B cell (primary cell): ENCODE measurements at regions not wholly inside any gene's neighbourhood (a gene's known extent, or its start where the extent isn't known, plus 50 kb on each side); places are given as distances from the start of the nearest gene placed in this dataset.

ENCODE experiments used
- ATAC-seq: fragments of 200-7000 bp; cut with Tn5 transposase; one replicate; pipeline ENCODE4 v1.10.0; 2021; ENCODE audit warnings: low read depth, mild to moderate bottlenecking, moderate number of reproducible peaks, moderate library complexity
- CTCF ChIA-PET: fragments of 350-600 bp; sonication (Branson Sonifier 250); formaldehyde crosslinking; loops from one replicate; lab custom pipeline; 2021; ENCODE audit warnings: antibody characterized with exemption, inconsistent platforms; lab: Charles Lee
- POLR2A ChIA-PET: fragments of 350-600 bp; sonication (Branson Sonifier 250); formaldehyde crosslinking; loops from one replicate; lab custom pipeline; 2021; ENCODE audit warnings: antibody characterized with exemption; lab: Charles Lee
- DNase-seq: peaks from one replicate; pipeline ENCODE4 v3.0.0; 2013
- H2AFZ ChIP-seq: 2 replicates; pipeline ENCODE4 v1.6.1; 2012; ENCODE audit warnings: mild to moderate bottlenecking, low read depth, low read length; ENCODE audit not compliant: insufficient read depth, poor library complexity, severe bottlenecking
- H3K27ac ChIP-seq, 2 donors: 1 replicate in 1 of 2; 2 replicates in 1 of 2; pipeline ENCODE4 v1.5.1; 2012 to 2013; ENCODE audit warnings: low read length in 2 of 2, mild to moderate bottlenecking in 2 of 2, moderate library complexity in 1 of 2
- H3K27me3 ChIP-seq, 4 experiments: fragments of 200-600 bp in 1 of 4; sonication (generic) in 1 of 4; replicated peaks in 1 of 4; 1 replicate in 2 of 4; 2 replicates in 2 of 4; pipeline versions ENCODE4 v1.6.1 to v1.7.0; 2013 to 2016; ENCODE audit warnings: low read length in 3 of 4, mild to moderate bottlenecking in 2 of 4, mixed read lengths in 1 of 4, moderate library complexity in 1 of 4; ENCODE audit not compliant: insufficient read depth in 4 of 4, control insufficient read depth in 3 of 4; ENCODE audit errors: control extremely low read depth in 1 of 4
- H3K36me3 ChIP-seq, 2 experiments: replicated peaks in 1 of 2; 1 replicate in 1 of 2; 2 replicates in 1 of 2; pipeline versions ENCODE4 v1.6.1 to v1.7.1; 2013; ENCODE audit warnings: low read length in 1 of 2; ENCODE audit not compliant: insufficient read depth in 2 of 2, control insufficient read depth in 1 of 2; ENCODE audit errors: control extremely low read depth in 1 of 2, extremely low read depth in 1 of 2
- H3K4me1 ChIP-seq, 2 donors: fragments of 200-600 bp in 1 of 2; sonication (generic) in 1 of 2; 1 replicate in 1 of 2; 2 replicates in 1 of 2; pipeline versions ENCODE4 v1.5.1 to v1.6.1; 2013 to 2017; ENCODE audit warnings: low read length in 2 of 2; ENCODE audit not compliant: control insufficient read depth in 2 of 2, insufficient read depth in 2 of 2
- H3K4me2 ChIP-seq: replicated peaks from 2 replicates; pipeline ENCODE3; 2012; ENCODE audit warnings: mild to moderate bottlenecking, low read depth, low read length; ENCODE audit not compliant: poor library complexity, severe bottlenecking
- H3K4me3 ChIP-seq, 5 experiments: fragments of 200-600 bp in 1 of 5; sonication (generic) in 1 of 5; 1 replicate in 3 of 5; 2 replicates in 2 of 5; pipeline versions ENCODE4 v1.5.1 to v1.7.0; 2011 to 2016; ENCODE audit warnings: low read length in 4 of 5, mild to moderate bottlenecking in 4 of 5, low read depth in 2 of 5, control low read depth in 1 of 5, moderate library complexity in 1 of 5; ENCODE audit not compliant: insufficient read depth in 1 of 5; ENCODE audit errors: control extremely low read depth in 1 of 5, extremely low read depth in 1 of 5
- H3K79me2 ChIP-seq: fragments of 200-600 bp; sonication (generic); one replicate; pipeline ENCODE4 v1.6.0; 2016; ENCODE audit warnings: low read length; ENCODE audit not compliant: control insufficient read depth, insufficient read depth
- H3K9ac ChIP-seq: fragments of 200-600 bp; sonication (generic); 2 replicates; pipeline ENCODE4 v1.6.1; 2017; ENCODE audit warnings: mild to moderate bottlenecking, low read length, moderate library complexity
- H3K9me3 ChIP-seq, 3 donors: one replicate each; pipeline versions ENCODE4 v1.6.1 to v1.7.1; 2013; ENCODE audit warnings: low read length in 2 of 3; ENCODE audit not compliant: control insufficient read depth in 2 of 3, insufficient read depth in 1 of 3; ENCODE audit errors: control extremely low read depth in 1 of 3
- H4K20me1 ChIP-seq: 2 replicates; pipeline ENCODE4 v1.6.0; 2012; ENCODE audit warnings: mild to moderate bottlenecking, low read length; ENCODE audit not compliant: insufficient read depth, control insufficient read depth, poor library complexity, severe bottlenecking
- H3K27ac Mint-ChIP-seq: one replicate; pipeline ENCODE4 v1.8.0; 2021; ENCODE audit warnings: mixed read lengths
- H3K27me3 Mint-ChIP-seq: one replicate; pipeline ENCODE4 v1.8.0; 2021; ENCODE audit warnings: mixed read lengths
- H3K4me1 Mint-ChIP-seq: one replicate; pipeline ENCODE4 v1.8.0; 2021; ENCODE audit warnings: mixed read lengths
- H3K4me3 Mint-ChIP-seq: one replicate; pipeline ENCODE4 v1.8.0; 2021; ENCODE audit warnings: mixed read lengths
- H3K9me3 Mint-ChIP-seq: one replicate; pipeline ENCODE4 v1.8.0; 2022; ENCODE audit warnings: mixed read lengths; ENCODE audit not compliant: insufficient read depth
- EZH2 ChIP-seq: IDR thresholded peaks from 2 replicates; pipeline ENCODE4 v1.6.1; 2012; ENCODE audit warnings: borderline replicate concordance, low read depth, mild to moderate bottlenecking, moderate library complexity, low read length; ENCODE audit not compliant: insufficient read depth, poor library complexity, severe bottlenecking
- WGBS: methylation state at CpG from one replicate; pipeline ENCODE4 v1.1.5; 2013; ENCODE audit warnings: missing lambda C conversion rate; ENCODE audit not compliant: insufficient coverage; 5-methylcytosine and 5-hydroxymethylcytosine counted together
- intact Hi-C: fragments of 100-400 bp; cut with micrococcal nuclease; formaldehyde crosslinking; loops from one replicate; pipeline ENCODE4 v1.10.0; 2022
- TF ChIP-seq, protein P1 (sequence below): fragments of 200-600 bp; IDR thresholded peaks from one replicate; pipeline ENCODE4 v1.8.0; 2022; ENCODE audit warnings: antibody characterized with exemption, mild to moderate bottlenecking

DNA sequence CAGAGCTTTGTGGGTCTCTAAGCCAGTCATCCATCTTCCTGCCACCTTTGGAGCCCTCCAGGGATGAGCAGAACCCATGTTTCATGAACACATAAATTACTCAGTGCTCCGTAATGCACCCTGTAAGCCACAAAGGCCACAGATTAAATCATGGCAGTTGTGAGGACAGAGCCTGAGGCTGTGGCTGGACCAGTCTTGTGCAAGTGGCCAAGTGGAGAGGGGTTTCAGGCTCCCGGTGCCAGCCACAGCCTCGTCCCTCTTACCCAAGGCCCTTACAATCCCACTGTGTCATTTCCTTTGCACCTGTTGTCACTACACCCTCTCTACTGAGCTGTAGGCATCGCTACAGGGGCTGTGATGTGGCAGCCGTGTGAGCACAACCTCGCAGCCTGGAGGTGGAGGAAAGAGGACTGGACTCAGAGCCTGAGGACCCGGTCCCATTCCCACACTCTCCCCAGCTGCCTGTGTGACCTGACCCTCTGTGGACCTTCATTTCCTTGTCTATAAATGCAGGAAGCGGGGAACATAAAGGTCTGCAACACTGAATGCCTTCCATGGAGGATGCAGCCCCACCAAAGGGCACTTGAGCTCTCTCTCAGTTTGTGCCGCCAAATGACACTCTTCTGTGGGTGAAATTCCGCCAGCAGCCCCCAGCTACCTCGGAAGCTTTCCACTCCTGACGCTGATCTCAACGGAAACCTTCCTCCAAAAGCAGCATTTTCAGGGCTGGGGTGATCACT is 792.0 kb downstream of the UQCRFS1 start:
- ATAC-seq, result no peak
- Histone ChIP-seq H3K79me2 (no peaks in the 10 kb centered on the region), H3K4me1 (no peaks in the 10 kb centered on the region), H3K4me2 (no peak overlapping the region), H2AFZ (no peak overlapping the region), H3K4me3 (no peak overlapping the region), H3K36me3 (no peaks in the 10 kb centered on the region), H4K20me1 (no peaks in the 10 kb centered on the region), H3K27me3 (no peaks in the 10 kb centered on the region), H3K9ac (no peak overlapping the region), H3K9me3 (peaks cover 0 to 24% (median 0%) of the 10 kb centered on the region in 3 donors), H3K27ac (no peak overlapping the region)
- H3K4me1 Mint-ChIP-seq, result no peaks in the 10 kb centered on the region
- peaks cover 2% of the 10 kb centered on the region for H3K9me3 Mint-ChIP-seq
- no peak overlapping the region for H3K4me3 Mint-ChIP-seq
- TF ChIP-seq EZH2, result no peak
- TF ChIP-seq, protein P1, sequence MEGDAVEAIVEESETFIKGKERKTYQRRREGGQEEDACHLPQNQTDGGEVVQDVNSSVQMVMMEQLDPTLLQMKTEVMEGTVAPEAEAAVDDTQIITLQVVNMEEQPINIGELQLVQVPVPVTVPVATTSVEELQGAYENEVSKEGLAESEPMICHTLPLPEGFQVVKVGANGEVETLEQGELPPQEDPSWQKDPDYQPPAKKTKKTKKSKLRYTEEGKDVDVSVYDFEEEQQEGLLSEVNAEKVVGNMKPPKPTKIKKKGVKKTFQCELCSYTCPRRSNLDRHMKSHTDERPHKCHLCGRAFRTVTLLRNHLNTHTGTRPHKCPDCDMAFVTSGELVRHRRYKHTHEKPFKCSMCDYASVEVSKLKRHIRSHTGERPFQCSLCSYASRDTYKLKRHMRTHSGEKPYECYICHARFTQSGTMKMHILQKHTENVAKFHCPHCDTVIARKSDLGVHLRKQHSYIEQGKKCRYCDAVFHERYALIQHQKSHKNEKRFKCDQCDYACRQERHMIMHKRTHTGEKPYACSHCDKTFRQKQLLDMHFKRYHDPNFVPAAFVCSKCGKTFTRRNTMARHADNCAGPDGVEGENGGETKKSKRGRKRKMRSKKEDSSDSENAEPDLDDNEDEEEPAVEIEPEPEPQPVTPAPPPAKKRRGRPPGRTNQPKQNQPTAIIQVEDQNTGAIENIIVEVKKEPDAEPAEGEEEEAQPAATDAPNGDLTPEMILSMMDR, result no peak
- H3K27ac Mint-ChIP-seq, result no peak overlapping the region
- no peaks in the 10 kb centered on the region for H3K27me3 Mint-ChIP-seq
- CTCF ChIA-PET, result no interaction called here
- DNase-seq, result no peak
- 71% methylated on average over 9 of the region's 13 CpGs for WGBS
- POLR2A ChIA-PET, result no interaction called here
- intact Hi-C loops, result no loop called here

DNA sequence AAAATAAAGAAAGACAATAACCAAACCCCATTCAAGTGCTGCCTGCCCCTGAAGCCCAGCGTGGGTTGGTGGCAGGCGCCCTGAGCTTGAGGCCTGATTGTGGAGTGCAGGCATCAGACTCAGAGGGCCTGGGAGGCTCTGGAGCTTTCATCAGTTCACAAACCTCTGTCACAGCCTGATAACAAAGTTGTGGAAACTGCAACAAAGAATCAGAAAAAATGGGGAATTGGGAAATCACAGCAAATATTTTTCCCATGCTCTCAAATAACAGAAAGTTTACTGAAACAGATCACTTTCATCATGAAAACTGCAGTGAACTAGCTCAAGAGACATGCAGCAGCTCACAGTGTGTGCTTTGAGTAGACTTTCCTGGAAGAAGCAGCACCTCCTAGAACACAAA is 793.6 kb downstream of the UQCRFS1 start:
- H3K4me2 ChIP-seq, result no peak overlapping the region
- no peak overlapping the region for H3K9ac ChIP-seq
- H3K27ac ChIP-seq, result no peak overlapping the region
- H3K27me3 Mint-ChIP-seq, result no peaks in the 10 kb centered on the region
- H3K4me1 ChIP-seq, result no peaks in the 10 kb centered on the region
- H3K9me3 Mint-ChIP-seq, result peaks cover 2% of the 10 kb centered on the region
- CTCF ChIA-PET, result no interaction called here
- no peaks in the 10 kb centered on the region for H3K36me3 ChIP-seq
- DNase-seq (no peak), ATAC-seq (no peak)
- no peaks in the 10 kb centered on the region for H3K27me3 ChIP-seq
- POLR2A ChIA-PET, result no interaction called here
- intact Hi-C loops, result no loop called here
- no peak overlapping the region for H3K4me3 ChIP-seq
- H3K79me2 ChIP-seq, result no peaks in the 10 kb centered on the region
- no peak overlapping the region for H3K4me3 Mint-ChIP-seq
- no peak overlapping the region for H3K27ac Mint-ChIP-seq
- no peak overlapping the region for H2AFZ ChIP-seq
- H3K4me1 Mint-ChIP-seq, result no peaks in the 10 kb centered on the region
- peaks cover 0 to 24% (median 0%) of the 10 kb centered on the region in 3 donors for H3K9me3 ChIP-seq
- TF ChIP-seq EZH2, result no peak
- TF ChIP-seq, protein P1, result no peak
- H4K20me1 ChIP-seq, result no peaks in the 10 kb centered on the region
- WGBS, result 93% methylated on average over 2 of the region's 2 CpGs
